Nephron (organoid): ENCODE measurements at regions not wholly inside any gene's neighbourhood (a gene's known extent, or its start where the extent isn't known, plus 50 kb on each side); places are given as distances from the start of the nearest gene placed in this dataset.

Experiments used
- H3K27ac Mint-ChIP-seq, 3 experiments: 2 replicates each; pipeline ENCODE4 v1.8.0; 2020; ENCODE audit warnings: mixed read lengths in 3 of 3, mild to moderate bottlenecking in 2 of 3, moderate library complexity in 1 of 3
- H3K27me3 Mint-ChIP-seq: 2 replicates; pipeline ENCODE4 v1.8.0; 2021; ENCODE audit warnings: low read depth, mild to moderate bottlenecking, moderate library complexity, mixed read lengths
- H3K36me3 Mint-ChIP-seq: 2 replicates; pipeline ENCODE4 v1.8.0; 2020; ENCODE audit warnings: low read depth, mixed read lengths
- H3K4me1 Mint-ChIP-seq: 2 replicates; pipeline ENCODE4 v1.8.0; 2020; ENCODE audit warnings: mixed read lengths
- H3K4me3 Mint-ChIP-seq, 3 experiments: 2 replicates each; pipeline ENCODE4 v1.8.0; 2020; ENCODE audit warnings: mild to moderate bottlenecking in 3 of 3, mixed read lengths in 3 of 3, moderate library complexity in 2 of 3
- H3K9me3 Mint-ChIP-seq: 2 replicates; pipeline ENCODE4 v1.8.0; 2020; ENCODE audit warnings: mixed read lengths
- TF ChIP-seq, protein P1 (sequence below), 3 experiments: fragments of 200-600 bp; sonication (generic); IDR thresholded peaks; one replicate each; pipeline ENCODE4 v1.5.0; 2021; ENCODE audit warnings: antibody characterized with exemption in 3 of 3; ENCODE audit not compliant: unreplicated experiment in 3 of 3

DNA sequence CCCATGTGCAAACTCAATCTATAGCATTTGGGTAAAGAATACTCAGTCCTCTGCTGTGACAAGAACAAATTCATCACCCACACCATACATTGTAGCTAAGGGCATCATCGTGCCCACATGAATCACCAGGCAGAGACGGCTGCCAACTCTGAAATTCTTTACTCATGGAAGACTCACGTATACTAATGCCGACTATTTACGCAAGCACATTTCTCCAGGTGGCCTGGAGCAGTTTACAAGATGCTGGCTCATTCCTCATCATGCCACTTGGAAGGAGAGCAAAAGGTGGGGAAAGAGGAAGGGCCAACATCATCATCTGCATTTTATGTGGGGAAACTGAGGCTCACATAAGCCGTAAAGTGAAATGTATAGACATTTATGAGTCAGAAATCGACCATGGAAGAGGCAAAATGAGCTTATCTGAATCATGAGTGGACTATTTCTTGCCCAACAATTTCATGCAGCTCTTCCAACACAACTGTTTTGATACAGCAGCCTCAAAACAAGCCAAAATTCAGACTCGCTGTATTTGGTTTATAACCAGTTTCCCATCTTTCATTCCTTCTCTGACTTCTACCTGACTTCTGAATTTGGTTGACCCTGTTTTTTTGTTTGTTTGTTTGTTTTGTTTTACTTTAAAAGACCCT, 213.9 kb upstream of the SERP2 start:
- H3K36me3 Mint-ChIP-seq = no peaks in the 10 kb centered on the region
- no peaks in the 10 kb centered on the region for H3K9me3 Mint-ChIP-seq
- peaks cover 63% of the 10 kb centered on the region for H3K4me1 Mint-ChIP-seq
- H3K27ac Mint-ChIP-seq = no peak overlapping the region
- H3K27me3 Mint-ChIP-seq = peaks cover 16% of the 10 kb centered on the region
- H3K4me3 Mint-ChIP-seq = no peak overlapping the region
- TF ChIP-seq, protein P1, sequence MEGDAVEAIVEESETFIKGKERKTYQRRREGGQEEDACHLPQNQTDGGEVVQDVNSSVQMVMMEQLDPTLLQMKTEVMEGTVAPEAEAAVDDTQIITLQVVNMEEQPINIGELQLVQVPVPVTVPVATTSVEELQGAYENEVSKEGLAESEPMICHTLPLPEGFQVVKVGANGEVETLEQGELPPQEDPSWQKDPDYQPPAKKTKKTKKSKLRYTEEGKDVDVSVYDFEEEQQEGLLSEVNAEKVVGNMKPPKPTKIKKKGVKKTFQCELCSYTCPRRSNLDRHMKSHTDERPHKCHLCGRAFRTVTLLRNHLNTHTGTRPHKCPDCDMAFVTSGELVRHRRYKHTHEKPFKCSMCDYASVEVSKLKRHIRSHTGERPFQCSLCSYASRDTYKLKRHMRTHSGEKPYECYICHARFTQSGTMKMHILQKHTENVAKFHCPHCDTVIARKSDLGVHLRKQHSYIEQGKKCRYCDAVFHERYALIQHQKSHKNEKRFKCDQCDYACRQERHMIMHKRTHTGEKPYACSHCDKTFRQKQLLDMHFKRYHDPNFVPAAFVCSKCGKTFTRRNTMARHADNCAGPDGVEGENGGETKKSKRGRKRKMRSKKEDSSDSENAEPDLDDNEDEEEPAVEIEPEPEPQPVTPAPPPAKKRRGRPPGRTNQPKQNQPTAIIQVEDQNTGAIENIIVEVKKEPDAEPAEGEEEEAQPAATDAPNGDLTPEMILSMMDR (IDR thresholded peaks at IDR 0.05; ENCODE audit: unreplicated experiment in 3 of 3) = no peak

DNA sequence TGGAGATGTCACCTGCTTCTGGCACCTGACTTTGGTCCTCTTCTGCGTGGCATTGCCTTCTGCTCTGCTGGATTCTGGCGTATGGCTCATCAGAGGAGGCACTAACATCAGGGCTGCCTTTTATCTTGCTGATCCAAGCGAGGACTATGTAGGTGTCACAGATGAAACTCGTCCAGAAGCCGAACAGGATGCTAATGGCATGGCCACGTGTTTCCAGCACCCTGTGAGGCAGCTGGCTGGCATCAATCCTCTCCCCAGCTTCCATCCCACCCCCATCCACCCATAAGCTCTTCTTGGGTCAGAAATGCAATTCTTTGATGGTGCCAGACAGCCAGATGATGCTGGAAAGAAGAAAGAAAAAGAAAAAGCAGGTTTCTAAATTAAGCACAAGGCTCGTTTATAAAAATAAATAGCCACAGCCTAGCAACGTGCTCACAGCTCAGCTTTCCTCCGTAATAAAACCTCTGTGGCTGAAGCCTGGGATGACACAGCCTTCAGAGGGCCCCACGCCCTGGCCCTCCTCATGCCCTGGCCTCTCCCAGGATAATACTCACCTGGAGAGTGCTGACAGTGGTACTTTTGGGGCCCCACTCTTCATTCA, 212.9 kb upstream of the SERP2 start:
- Mint-ChIP-seq H3K27ac (no peak overlapping the region), H3K36me3 (no peaks in the 10 kb centered on the region)

DNA sequence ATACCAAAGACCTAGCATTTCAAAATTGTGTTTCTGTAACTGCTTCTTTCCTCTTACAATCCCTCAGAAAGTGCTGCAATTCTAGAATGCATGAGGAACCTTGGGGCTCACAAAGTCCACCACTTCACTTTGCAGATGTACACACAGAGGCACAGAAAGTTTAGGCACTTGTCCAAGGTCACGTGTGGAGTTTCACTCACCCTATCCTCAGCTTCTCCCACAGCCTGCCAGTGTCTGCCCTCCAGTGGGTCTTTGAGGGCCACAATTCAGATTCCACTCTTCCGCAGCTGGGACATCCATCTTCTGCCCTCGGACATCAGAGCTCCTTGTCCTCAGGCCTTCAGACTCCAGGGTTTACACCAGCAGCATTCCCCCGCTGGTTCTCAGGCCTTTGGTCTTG, 210.5 kb upstream of the SERP2 start:
- TF ChIP-seq, protein P1 (IDR thresholded peaks at IDR 0.05; ENCODE audit: unreplicated experiment in 3 of 3) = no peak
- Mint-ChIP-seq H3K27ac (no peak overlapping the region), H3K4me1 (peaks cover 31% of the 10 kb centered on the region), H3K4me3 (no peak overlapping the region), H3K36me3 (no peaks in the 10 kb centered on the region), H3K27me3 (peaks cover 16% of the 10 kb centered on the region), H3K9me3 (no peaks in the 10 kb centered on the region)

More for the DNA sequence above, 212.9 kb upstream of the SERP2 start:
- H3K9me3 Mint-ChIP-seq = no peaks in the 10 kb centered on the region
- no peak overlapping the region for H3K4me3 Mint-ChIP-seq
- TF ChIP-seq, protein P1 (IDR thresholded peaks at IDR 0.05; ENCODE audit: unreplicated experiment in 3 of 3) = no peak
- H3K27me3 Mint-ChIP-seq = peaks cover 16% of the 10 kb centered on the region
- peaks cover 53% of the 10 kb centered on the region for H3K4me1 Mint-ChIP-seq

DNA sequence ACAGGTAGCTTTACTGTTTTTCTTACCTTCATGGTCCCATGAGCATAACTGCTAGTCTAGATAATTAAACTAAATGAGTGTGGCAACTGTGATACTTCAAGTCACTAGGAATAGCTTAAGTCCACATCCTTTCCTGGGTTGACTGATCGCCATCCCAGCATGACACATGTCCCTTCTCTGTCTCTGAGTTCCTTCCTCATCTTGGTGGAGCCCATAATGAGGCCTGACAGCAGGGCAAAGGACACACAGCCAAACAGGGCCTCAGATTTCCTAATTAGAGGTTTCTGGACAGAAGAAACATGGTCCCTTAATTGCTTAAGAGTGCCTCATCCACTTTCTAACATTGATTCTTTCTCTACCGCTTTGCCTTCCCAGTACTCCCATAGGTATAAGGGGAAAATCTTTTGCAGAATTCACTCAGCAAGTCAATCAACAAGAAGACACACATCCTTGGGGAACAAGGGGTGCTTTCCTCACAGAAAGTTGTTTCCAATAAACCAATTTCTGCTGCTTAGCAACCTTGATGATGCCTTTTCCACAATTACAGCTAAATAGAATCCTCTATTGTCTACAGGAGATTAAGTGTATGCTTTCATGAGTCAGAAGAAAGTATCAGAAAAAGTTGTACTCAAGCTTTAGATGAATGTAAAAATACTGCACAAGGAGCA, 208.3 kb upstream of the SERP2 start:
- Mint-ChIP-seq H3K4me3 (no peak overlapping the region), H3K36me3 (no peaks in the 10 kb centered on the region), H3K27me3 (peaks cover 20% of the 10 kb centered on the region), H3K4me1 (peaks cover 8% of the 10 kb centered on the region), H3K9me3 (no peaks in the 10 kb centered on the region), H3K27ac (no peak overlapping the region)
- TF ChIP-seq, protein P1 (IDR thresholded peaks at IDR 0.05; ENCODE audit: unreplicated experiment in 3 of 3) = no peak

DNA sequence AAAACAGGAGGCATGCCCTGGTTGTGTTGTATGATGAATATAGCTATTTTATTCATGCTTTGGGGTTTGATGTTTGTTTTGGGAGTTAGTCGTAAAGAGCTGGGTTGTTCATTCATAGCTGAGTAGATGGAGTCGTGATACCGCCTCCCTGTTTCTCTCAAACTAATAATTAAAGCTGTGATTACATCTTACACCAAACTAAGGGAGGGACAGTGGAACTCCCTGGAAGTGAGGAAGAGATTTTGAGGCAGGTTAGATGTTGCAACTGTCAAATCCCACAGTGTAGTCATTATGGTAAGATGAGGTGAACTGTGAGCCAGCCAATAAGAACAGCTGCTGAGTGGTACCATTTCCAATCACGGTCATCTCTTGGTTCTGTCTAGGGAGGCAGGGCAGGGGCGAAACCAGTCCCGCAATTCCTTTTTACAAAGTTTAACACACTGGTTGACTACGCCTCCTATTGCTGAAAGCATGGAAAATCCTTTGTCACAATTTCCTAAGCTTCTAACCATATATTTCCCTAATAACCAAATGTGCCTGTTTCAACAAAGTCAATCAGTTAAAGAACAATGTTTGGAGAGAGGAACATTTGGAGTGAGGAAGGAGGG, 207.6 kb upstream of the SERP2 start:
- H3K36me3 Mint-ChIP-seq = no peaks in the 10 kb centered on the region
- no peak overlapping the region for H3K4me3 Mint-ChIP-seq
- no peak overlapping the region for H3K27ac Mint-ChIP-seq
- H3K9me3 Mint-ChIP-seq = no peaks in the 10 kb centered on the region
- TF ChIP-seq, protein P1 (IDR thresholded peaks at IDR 0.05; ENCODE audit: unreplicated experiment in 3 of 3) = no peak
- H3K4me1 Mint-ChIP-seq = peaks cover 2% of the 10 kb centered on the region
- H3K27me3 Mint-ChIP-seq = peaks cover 16% of the 10 kb centered on the region
